Activated naive CD8-positive, alpha-beta T cell treated with anti-CD3 and anti-CD28 coated beads, Interleukin-2, amount 50 U/mL, for 24 hours (primary cell): ENCODE measurements at regions not wholly inside any gene's neighbourhood (a gene's known extent, or its start where the extent isn't known, plus 50 kb on each side); places are given as distances from the start of the nearest gene placed in this dataset.

ENCODE experiments used
- ATAC-seq: fragments of 150-1000 bp; cut with Tn5 transposase; one replicate; pipeline ENCODE4 v1.10.0; 2021
- DNase-seq: peaks from one replicate; pipeline ENCODE4 v3.0.0; 2021
- H3K27ac Mint-ChIP-seq: one replicate; pipeline ENCODE4 v1.8.0; 2021; ENCODE audit warnings: mild to moderate bottlenecking, mixed read lengths
- H3K27me3 Mint-ChIP-seq: one replicate; pipeline ENCODE4 v1.8.0; 2021; ENCODE audit warnings: mixed read lengths
- H3K36me3 Mint-ChIP-seq: one replicate; pipeline ENCODE4 v1.8.0; 2021; ENCODE audit warnings: low read depth, mixed read lengths
- H3K4me1 Mint-ChIP-seq: one replicate; pipeline ENCODE4 v1.8.0; 2021; ENCODE audit warnings: mixed read lengths
- H3K4me3 Mint-ChIP-seq: one replicate; pipeline ENCODE4 v1.8.0; 2021; ENCODE audit warnings: mild to moderate bottlenecking, moderate library complexity, mixed read lengths
- H3K9me3 Mint-ChIP-seq: one replicate; pipeline ENCODE4 v1.8.0; 2021; ENCODE audit warnings: mixed read lengths

DNA sequence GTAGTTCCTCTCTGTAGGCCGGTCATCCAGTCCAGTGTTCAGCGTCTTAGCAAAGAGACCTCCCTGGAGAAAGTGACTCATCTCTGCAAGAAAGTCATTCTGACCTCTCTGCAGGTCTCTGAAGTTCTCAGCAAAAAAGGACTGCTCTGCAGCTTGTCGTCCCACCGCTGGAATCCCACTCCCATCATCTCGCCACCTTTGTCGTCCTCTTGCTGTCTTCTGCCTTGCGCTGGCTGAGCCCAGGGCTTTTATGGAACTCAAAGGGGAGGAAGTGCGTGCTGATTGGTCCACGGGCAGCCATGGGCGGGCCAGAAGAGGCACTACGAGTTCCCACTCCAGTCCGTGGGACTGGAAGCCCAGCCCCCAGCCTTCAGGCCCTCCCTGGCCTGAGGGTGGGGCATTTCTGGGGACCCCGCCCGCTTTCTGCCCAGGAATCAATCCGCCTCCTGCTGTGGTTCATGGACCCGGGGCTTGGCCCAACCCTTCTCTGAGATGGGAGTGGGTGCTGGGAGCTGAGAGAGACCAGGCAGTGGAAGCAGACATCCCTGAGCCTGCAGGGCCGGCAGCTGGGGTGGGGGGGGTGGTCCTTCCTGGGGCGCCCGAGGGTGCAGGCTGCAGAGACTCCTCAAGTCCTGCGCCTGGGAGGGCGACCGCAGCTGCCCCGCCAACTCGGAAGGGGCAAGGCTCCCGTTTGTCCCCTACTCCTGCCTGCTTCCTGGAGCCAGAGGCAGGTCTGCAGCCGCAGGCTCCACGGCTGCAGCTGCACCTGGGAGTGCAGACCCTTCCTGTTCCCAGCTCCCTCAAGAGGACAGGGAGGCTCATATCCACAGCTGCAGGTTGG is 660.7 kb upstream of the RAB6C start:
- Mint-ChIP-seq H3K36me3 (no peaks in the 10 kb centered on the region), H3K9me3 (peaks cover 6% of the 10 kb centered on the region), H3K4me3 (no peak overlapping the region), H3K27ac (no peak overlapping the region), H3K4me1 (no peaks in the 10 kb centered on the region), H3K27me3 (no peaks in the 10 kb centered on the region)
- ATAC-seq, result no peak
- no peak for DNase-seq

DNA sequence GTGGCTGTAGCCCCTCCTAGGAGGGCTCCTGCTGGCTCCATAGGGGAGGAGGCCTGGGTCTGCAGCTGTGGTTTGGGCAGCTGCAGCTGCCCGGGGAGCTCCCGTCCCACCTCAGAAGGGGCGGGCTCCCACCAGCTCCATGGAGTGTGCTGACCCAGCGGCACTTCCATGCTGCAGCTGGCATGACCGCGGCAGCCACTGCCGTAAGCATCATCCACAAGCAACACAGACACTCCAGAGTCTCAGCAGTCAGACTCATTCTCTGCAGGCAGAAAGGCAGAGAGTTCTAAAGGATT is 660.1 kb upstream of the RAB6C start:
- peaks cover 6% of the 10 kb centered on the region for H3K9me3 Mint-ChIP-seq
- H3K36me3 Mint-ChIP-seq, result no peaks in the 10 kb centered on the region

DNA sequence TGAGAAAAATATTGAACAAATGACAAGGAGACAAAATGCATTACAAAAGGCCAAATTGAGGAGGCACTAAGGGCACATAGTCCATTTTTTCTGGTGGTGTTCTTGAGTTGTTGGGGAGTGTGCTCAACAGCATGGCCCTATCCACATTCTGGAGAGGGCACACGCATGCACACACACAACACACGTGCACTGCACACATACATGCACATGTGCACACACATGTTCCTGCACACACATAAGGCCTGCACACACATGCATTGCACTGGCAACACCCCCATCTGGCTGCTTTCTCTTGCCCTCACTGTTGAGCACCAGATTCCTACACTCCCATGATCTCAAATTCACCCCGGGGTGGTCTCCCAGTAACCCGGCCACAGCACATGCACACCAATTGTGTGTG is 659.2 kb upstream of the RAB6C start:
- no peak for ATAC-seq
- H3K4me1 Mint-ChIP-seq, result no peaks in the 10 kb centered on the region
- peaks cover 6% of the 10 kb centered on the region for H3K9me3 Mint-ChIP-seq
- H3K36me3 Mint-ChIP-seq, result no peaks in the 10 kb centered on the region
- no peak for DNase-seq
- no peak overlapping the region for H3K4me3 Mint-ChIP-seq
- no peak overlapping the region for H3K27ac Mint-ChIP-seq
- no peaks in the 10 kb centered on the region for H3K27me3 Mint-ChIP-seq

More for the DNA sequence above, 660.1 kb upstream of the RAB6C start:
- DNase-seq (no peak), ATAC-seq (no peak)
- Mint-ChIP-seq H3K4me3 (no peak overlapping the region), H3K27me3 (no peaks in the 10 kb centered on the region), H3K4me1 (no peaks in the 10 kb centered on the region), H3K27ac (no peak overlapping the region)

DNA sequence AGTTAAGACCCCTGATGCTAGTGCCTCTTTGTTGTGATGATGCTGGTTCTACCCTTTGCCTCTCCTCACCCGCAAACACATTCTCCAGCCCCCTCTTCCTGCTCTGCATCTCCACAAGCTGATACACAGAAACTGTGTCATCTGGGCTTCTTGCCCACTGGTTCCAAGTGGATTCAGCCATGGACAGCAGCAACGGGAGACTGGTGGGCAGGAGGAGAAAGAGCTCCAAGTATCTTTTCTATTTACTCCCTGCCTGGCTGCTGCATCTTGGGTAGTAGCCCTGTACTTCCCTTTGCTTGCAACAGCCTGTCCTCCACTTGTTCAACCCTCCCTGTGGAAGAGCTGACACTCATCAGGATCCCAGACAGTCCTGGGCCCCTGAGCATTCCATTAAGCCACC is 655.1 kb upstream of the RAB6C start:
- DNase-seq (no peak), ATAC-seq (no peak)
- Mint-ChIP-seq H3K27me3 (no peaks in the 10 kb centered on the region), H3K36me3 (no peaks in the 10 kb centered on the region), H3K27ac (no peak overlapping the region), H3K4me3 (no peak overlapping the region), H3K4me1 (no peaks in the 10 kb centered on the region), H3K9me3 (peaks cover 6% of the 10 kb centered on the region)

DNA sequence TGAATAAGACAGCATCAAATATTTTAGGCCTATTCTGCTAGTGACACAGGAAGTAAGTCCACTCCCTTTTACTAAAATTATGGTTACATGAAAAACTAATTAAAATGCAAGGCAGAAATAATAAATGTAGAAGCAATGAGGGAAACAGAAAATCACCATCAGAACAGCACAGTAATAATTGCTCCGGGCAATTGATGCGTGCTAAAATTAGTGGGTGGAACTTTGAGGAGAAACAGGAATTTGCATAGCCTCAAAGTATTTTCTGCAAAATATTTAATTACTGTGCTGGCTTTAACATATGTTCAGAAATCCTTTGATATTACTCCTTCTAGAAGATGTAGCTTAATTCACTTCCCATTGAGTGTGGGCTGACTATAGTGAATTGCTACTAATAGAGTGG is 654.3 kb upstream of the RAB6C start:
- no peak for DNase-seq
- no peaks in the 10 kb centered on the region for H3K27me3 Mint-ChIP-seq
- H3K9me3 Mint-ChIP-seq, result peaks cover 6% of the 10 kb centered on the region
- no peak overlapping the region for H3K27ac Mint-ChIP-seq
- H3K4me1 Mint-ChIP-seq, result no peaks in the 10 kb centered on the region
- no peak overlapping the region for H3K4me3 Mint-ChIP-seq
- ATAC-seq, result no peak
- H3K36me3 Mint-ChIP-seq, result no peaks in the 10 kb centered on the region

DNA sequence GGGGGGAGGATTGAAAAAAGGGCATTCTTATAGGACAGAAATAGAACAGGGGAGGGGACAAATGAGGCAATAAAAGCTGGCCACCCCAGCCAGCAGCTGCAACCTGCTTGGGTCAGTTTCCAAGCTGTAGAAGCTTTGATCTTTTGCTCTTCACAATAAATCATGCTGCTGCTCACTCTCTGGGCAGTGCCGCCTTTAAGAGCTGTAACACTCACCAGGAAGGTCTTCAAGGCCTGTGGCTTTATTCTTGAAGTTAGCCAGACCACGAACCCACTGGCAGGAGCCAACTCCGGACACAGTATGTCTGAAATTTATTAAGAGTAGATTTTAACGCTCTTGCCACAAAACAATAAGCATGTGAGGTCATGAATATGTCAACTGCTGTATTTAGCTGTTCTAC is 649.9 kb upstream of the RAB6C start:
- Mint-ChIP-seq H3K36me3 (no peaks in the 10 kb centered on the region), H3K4me1 (no peaks in the 10 kb centered on the region), H3K4me3 (no peak overlapping the region), H3K27ac (no peak overlapping the region), H3K27me3 (no peaks in the 10 kb centered on the region), H3K9me3 (no peaks in the 10 kb centered on the region)
- DNase-seq (no peak), ATAC-seq (no peak)

DNA sequence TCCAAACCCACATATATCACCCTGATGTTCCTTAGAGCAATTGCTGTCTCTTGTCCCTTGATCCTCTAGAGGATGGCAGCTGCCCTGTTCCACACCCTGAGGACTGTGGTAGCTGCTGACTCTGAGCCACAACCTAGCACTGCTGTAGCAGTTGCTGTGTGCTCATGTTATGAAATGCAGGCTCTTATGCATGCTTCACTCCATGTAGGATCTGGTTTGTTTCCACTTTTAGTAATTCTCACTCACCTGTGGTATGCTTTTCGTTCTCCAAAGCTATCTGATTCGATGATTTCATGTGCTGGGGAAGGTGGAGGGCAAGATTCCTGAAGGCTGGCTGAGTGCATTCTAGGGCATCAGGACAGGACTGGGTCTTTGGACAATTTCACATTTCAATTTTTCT is 649.0 kb upstream of the RAB6C start:
- DNase-seq, result no peak
- H3K27me3 Mint-ChIP-seq, result no peaks in the 10 kb centered on the region
- no peak for ATAC-seq
- no peaks in the 10 kb centered on the region for H3K36me3 Mint-ChIP-seq
- H3K4me1 Mint-ChIP-seq, result no peaks in the 10 kb centered on the region
- no peak overlapping the region for H3K4me3 Mint-ChIP-seq
- H3K27ac Mint-ChIP-seq, result no peak overlapping the region
- no peaks in the 10 kb centered on the region for H3K9me3 Mint-ChIP-seq

DNA sequence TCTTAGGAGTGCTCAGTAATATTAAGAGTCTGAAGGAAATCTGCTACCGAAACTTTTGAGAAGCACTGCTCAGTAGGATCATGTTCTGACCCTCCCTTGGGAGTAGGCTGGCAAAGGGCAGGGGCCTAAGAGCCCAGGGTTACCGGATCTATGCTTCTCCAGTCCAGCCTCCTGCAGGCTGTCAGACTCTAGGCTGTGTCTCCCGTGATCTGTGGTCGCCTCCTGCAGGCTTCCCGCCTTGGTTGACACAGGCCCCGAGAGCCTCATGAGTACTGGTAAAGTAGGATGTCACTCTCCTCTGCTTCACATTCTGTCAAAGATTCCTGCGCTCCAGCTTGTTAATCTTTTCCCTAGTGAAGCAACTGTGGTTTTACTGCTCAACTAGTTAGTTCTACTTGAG is 647.8 kb upstream of the RAB6C start:
- ATAC-seq (no peak), DNase-seq (no peak)
- H3K36me3 Mint-ChIP-seq, result no peaks in the 10 kb centered on the region
- no peak overlapping the region for H3K4me3 Mint-ChIP-seq
- no peaks in the 10 kb centered on the region for H3K27me3 Mint-ChIP-seq
- H3K27ac Mint-ChIP-seq, result no peak overlapping the region
- no peaks in the 10 kb centered on the region for H3K4me1 Mint-ChIP-seq
- no peaks in the 10 kb centered on the region for H3K9me3 Mint-ChIP-seq

DNA sequence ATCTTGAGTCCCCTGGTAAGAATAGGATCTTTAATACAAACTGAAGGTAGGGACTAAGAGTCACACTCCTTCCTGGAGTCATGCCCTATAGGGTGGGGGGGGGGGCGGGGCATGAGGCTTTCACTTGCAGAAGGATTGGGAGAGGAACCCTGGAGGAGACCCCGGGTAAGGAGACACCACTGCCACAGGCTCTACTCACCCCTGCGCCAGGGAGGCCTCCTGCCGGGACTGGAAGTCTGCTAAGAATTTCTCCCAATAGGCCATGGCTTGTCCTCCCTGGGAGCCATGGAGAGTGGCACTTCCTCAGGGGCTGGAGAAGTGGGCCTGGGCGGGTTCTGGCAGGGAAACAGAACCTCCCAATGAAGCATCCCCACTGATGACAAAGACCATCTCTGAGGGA is 645.3 kb upstream of the RAB6C start:
- ATAC-seq (no peak), DNase-seq (no peak)
- H3K27ac Mint-ChIP-seq, result no peak overlapping the region
- no peak overlapping the region for H3K4me3 Mint-ChIP-seq
- H3K27me3 Mint-ChIP-seq, result no peaks in the 10 kb centered on the region
- H3K36me3 Mint-ChIP-seq, result no peaks in the 10 kb centered on the region
- H3K4me1 Mint-ChIP-seq, result no peaks in the 10 kb centered on the region
- H3K9me3 Mint-ChIP-seq, result no peaks in the 10 kb centered on the region

DNA sequence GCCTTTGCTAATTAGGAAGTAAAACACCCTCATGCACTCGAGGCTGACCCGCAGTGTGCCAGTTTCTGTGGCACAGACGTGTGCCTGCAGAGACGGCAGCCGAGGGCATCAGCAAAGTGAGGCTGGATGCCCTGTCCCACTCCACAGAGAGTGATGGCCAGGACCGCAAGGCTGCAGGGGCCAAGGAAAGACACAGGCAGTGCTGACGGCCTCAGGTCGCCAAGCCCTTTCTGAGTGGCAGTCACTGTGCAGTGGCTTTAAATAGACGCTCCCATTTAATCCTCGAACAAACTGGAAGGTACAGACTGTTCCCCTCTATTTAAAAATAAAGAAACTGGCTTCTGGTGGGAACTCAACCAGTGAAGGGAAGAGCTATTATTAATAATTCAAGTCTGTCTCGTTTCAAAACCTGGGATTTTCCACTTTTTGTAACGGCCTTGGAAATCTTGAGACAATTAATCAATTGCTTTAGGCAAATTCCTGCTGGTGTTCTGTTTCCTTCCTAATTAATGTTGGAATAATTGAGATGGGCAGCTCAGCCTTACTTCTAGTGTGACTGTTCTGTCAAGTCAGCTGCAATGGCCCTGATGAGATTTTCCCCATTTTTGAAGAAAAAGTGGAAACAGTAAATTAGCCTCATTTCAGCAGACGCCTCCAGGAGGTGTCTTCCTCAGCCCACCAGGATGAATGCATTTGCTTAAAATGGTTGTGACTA is 644.6 kb upstream of the RAB6C start:
- ATAC-seq (no peak), DNase-seq (no peak)
- H3K27ac Mint-ChIP-seq, result no peak overlapping the region
- no peaks in the 10 kb centered on the region for H3K27me3 Mint-ChIP-seq
- H3K4me3 Mint-ChIP-seq, result no peak overlapping the region
- H3K4me1 Mint-ChIP-seq, result no peaks in the 10 kb centered on the region
- H3K36me3 Mint-ChIP-seq, result no peaks in the 10 kb centered on the region
- no peaks in the 10 kb centered on the region for H3K9me3 Mint-ChIP-seq

DNA sequence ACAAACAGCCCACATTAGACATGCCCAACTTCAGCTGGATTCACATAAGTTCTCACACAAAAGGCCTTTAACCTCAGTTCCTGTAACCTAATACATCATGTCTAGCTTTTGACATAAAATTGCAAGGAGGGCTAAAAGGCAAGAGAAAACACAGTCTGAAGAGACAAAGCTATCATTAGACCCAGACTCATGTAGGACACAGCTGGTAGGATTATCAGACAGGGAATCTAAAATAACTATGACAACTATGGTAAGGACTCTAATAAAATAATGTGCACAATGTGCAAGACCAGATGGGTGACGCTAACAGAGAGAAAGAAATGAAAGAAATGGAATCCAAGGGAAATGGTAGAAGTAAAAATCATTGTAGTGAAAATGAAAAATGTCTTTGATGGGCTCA is 643.2 kb upstream of the RAB6C start:
- no peak for ATAC-seq
- H3K27ac Mint-ChIP-seq, result no peak overlapping the region

DNA sequence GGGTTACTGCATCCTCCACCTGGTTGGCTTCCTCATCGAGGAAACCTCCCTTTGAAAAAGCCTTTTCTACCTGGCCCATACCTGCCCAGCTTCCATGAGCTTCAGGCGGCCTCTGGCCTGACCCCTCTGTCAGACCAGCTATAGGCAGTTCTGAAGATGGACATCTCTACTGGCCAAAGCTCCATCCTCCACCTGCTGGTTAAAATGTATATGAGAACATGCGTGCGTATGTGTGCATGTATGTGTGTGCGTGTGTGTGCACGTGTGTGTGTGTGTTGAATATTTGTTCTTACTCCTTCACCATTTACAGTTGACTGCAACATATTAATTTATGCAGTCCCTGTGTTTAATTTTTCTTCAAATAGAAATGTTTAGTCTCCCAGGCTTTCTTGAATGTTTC is 642.4 kb upstream of the RAB6C start:
- Mint-ChIP-seq H3K4me3 (no peak overlapping the region), H3K9me3 (peaks cover 16% of the 10 kb centered on the region), H3K36me3 (no peaks in the 10 kb centered on the region), H3K27me3 (no peaks in the 10 kb centered on the region), H3K27ac (no peak overlapping the region), H3K4me1 (no peaks in the 10 kb centered on the region)
- no peak for DNase-seq
- ATAC-seq, result no peak

More for the DNA sequence above, 643.2 kb upstream of the RAB6C start:
- no peak for DNase-seq
- no peaks in the 10 kb centered on the region for H3K4me1 Mint-ChIP-seq
- peaks cover 9% of the 10 kb centered on the region for H3K9me3 Mint-ChIP-seq
- H3K27me3 Mint-ChIP-seq, result no peaks in the 10 kb centered on the region
- H3K36me3 Mint-ChIP-seq, result no peaks in the 10 kb centered on the region
- no peak overlapping the region for H3K4me3 Mint-ChIP-seq

DNA sequence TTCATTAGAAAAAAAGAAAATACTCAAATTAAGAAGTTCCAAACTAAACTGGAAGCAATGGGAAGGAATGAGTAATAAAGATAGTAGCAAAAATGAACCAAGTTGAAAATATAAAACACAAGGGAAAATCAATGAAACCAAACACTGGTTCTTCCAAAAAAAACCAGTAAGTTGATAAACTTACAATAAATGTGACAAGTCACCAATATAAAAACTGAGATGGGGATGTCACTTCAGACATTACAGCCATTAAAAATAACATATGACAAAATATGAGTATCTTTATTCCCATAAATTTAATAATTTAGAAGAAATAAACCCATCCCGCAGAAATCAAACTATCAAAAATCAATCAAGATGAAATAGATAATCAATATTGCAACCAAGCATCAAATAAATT is 633.9 kb upstream of the RAB6C start:
- ATAC-seq (no peak), DNase-seq (no peak)
- Mint-ChIP-seq H3K27ac (no peak overlapping the region), H3K4me1 (no peaks in the 10 kb centered on the region), H3K4me3 (no peak overlapping the region), H3K9me3 (peaks cover 11% of the 10 kb centered on the region), H3K36me3 (no peaks in the 10 kb centered on the region), H3K27me3 (no peaks in the 10 kb centered on the region)

DNA sequence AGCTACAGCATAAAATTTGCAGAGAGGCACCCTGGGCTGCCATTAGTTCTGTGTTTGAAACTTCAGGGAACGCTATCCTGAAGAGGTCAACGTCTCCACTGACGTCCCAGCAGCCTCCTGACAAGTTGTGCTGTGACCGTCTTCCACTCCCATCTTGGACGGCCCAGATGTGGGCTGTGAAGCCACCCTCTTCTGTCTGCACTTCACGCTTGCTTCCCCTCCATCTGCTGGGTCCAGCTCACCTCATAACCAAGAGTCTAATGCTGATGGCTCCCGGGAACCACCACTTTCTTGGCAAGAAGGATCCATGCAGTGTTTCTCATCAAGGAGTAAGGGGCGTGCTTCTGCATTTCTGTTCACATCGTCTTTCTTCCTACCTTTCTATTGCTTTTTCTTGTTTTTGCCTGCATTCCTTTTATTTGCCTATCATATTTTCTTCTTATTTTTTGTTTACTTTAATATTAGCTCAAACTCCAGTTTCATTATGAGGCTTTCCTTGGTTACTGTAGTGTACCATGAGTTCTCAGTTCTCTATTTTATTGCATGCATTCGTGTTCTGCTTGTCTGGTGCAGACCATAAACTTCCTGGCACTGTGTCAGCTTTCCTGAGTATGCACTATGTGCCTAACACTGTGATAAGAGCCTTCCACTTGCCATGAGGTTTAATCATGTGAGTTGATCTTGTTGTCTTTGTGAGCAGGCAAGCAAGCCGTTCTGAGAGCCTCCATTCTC is 631.8 kb upstream of the RAB6C start:
- DNase-seq (no peak), ATAC-seq (no peak)
- no peak overlapping the region for H3K27ac Mint-ChIP-seq
- no peaks in the 10 kb centered on the region for H3K4me1 Mint-ChIP-seq
- no peak overlapping the region for H3K4me3 Mint-ChIP-seq
- H3K9me3 Mint-ChIP-seq, result no peaks in the 10 kb centered on the region
- no peaks in the 10 kb centered on the region for H3K36me3 Mint-ChIP-seq
- no peaks in the 10 kb centered on the region for H3K27me3 Mint-ChIP-seq

DNA sequence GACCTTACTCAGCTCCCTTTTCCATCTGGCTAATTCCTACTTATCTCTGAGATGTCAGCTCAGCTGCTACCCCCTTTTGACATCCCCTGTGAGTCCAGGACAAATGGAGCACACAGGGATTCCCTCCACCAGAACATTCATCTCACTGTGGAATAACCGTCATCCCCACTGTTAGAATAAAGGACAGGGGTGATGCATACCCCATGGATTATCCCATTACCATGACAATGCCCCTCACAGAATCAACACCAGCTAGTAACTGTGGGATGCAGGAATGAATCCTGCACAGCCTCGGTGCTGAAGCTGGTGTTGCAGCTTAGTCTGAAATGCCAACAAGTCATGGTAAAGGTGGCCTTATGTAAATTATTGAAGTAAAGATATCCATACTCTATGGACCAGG is 624.8 kb upstream of the RAB6C start:
- no peak for DNase-seq
- no peaks in the 10 kb centered on the region for H3K9me3 Mint-ChIP-seq
- H3K4me1 Mint-ChIP-seq, result no peaks in the 10 kb centered on the region
- ATAC-seq, result no peak
- H3K27me3 Mint-ChIP-seq, result peaks cover 2% of the 10 kb centered on the region
- no peak overlapping the region for H3K4me3 Mint-ChIP-seq
- H3K27ac Mint-ChIP-seq, result no peak overlapping the region
- H3K36me3 Mint-ChIP-seq, result no peaks in the 10 kb centered on the region
